ENCODE measurements at regions not wholly inside any gene's neighbourhood (a gene's known extent, or its start where the extent isn't known, plus 50 kb on each side); places are given as distances from the start of the nearest gene placed in this dataset.

- no peak for TF ChIP-seq POLR2AphosphoS5 (IDR thresholded peaks at IDR 0.05; ENCODE audit: borderline replicate concordance, low read depth, low read length)
- no peak for TF ChIP-seq EZH2 (IDR thresholded peaks at IDR 0.05)
- TF ChIP-seq FOXP2 (optimal IDR thresholded peaks at IDR 0.05; ENCODE audit: control extremely low read depth, extremely low read length, insufficient read depth) = no peak
Observed at GRCh38 chr3:190227064-190227463, 95.2 kb downstream of the CLDN1 start.

All from SK-N-MC (cell line).